Sigmoid colon (tissue), 6 donors: ENCODE measurements at regions not wholly inside any gene's neighbourhood (a gene's known extent, or its start where the extent isn't known, plus 50 kb on each side); places are given as distances from the start of the nearest gene placed in this dataset.

ENCODE experiments used
- DNase-seq: peaks from one replicate; pipeline ENCODE4 v3.0.0-alpha.2; 2019
- H3K27ac ChIP-seq, 4 donors: fragments of 200-600 bp; sonication (generic); one replicate each; pipeline ENCODE4 v1.5.1; 2016 to 2019; ENCODE audit warnings: mild to moderate bottlenecking in 1 of 4
- H3K27me3 ChIP-seq, 3 donors: fragments of 200-600 bp; sonication (generic); one replicate each; pipeline ENCODE4 v1.5.1; 2019; ENCODE audit warnings: mild to moderate bottlenecking in 1 of 3
- H3K36me3 ChIP-seq, 4 donors: fragments of 200-600 bp; sonication (generic); one replicate each; pipeline ENCODE4 v1.5.1; 2016 to 2019
- H3K4me1 ChIP-seq, 4 donors: fragments of 200-600 bp; sonication (generic); one replicate each; pipeline ENCODE4 v1.5.1; 2017 to 2019
- H3K4me3 ChIP-seq, 4 donors: fragments of 200-600 bp; sonication (generic); one replicate each; pipeline ENCODE4 v1.5.1; 2017 to 2019; ENCODE audit warnings: mild to moderate bottlenecking in 2 of 4, moderate library complexity in 1 of 4
- H3K9me3 ChIP-seq, 4 donors: fragments of 200-600 bp in 3 of 4; sonication (generic) in 3 of 4; one replicate each; pipeline versions ENCODE4 v1.5.1 to v1.6.1; 2013 to 2019
- EP300 ChIP-seq, 4 donors: sonication (generic); formaldehyde crosslinking; IDR thresholded peaks; one replicate each; pipeline ENCODE4 v1.6.1; 2017; ENCODE audit warnings: antibody characterized with exemption in 4 of 4
- POLR2A ChIP-seq, 2 donors: fragments of 450-650 bp; IDR thresholded peaks; one replicate each; pipeline ENCODE4 v1.6.1; 2016; ENCODE audit warnings: antibody characterized with exemption in 2 of 2, mild to moderate bottlenecking in 2 of 2, moderate library complexity in 2 of 2
- POLR2AphosphoS5 ChIP-seq, 4 donors: sonication (generic); formaldehyde crosslinking; IDR thresholded peaks; one replicate each; pipeline ENCODE4 v1.6.1; 2017; ENCODE audit warnings: antibody characterized with exemption in 4 of 4
- WGBS, 2 donors: extraction: QIAGEN DNeasy Blood & Tissue Kit; methylation state at CpG; one replicate each; pipeline ENCODE4 v1.1.7; 2013; 5-methylcytosine and 5-hydroxymethylcytosine counted together
- intact Hi-C: fragments of 100-400 bp; cut with DNase I; formaldehyde crosslinking; loops from one replicate; pipeline ENCODE4 v1.15.1; 2023
- TF ChIP-seq, protein P1 (sequence below), 4 experiments: fragments of 450-650 bp in 3 of 4; fragments of 200-600 bp in 1 of 4; IDR thresholded peaks; one replicate each; pipeline ENCODE4 v1.5.1; 2016 to 2019; ENCODE audit warnings: antibody characterized with exemption in 4 of 4, mild to moderate bottlenecking in 3 of 4, moderate library complexity in 2 of 4
- donor health status: healthy with polysubstance abuse.
- donor health status: healthy.

DNA sequence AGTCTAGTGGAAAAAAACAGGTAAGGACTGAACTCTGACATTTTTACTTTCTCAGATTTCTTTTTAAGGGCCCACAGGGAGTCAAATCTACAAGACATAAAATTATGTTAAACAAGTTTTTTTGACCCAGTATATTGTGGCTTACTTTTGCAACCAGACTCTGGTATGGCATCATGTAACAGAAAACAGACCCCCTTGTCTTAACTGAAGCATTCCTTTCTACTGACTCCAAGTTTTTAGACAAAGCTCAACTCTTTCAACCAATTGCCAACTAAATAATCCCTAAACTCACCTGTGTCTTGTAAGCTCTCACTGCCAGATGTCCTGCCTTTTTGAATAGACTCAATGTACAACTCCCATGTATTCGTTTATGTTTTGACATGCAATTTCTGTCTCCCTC is 64.3 kb downstream of the FASLG start:
- H3K27ac ChIP-seq = no peak overlapping the region
- no peaks in the 10 kb centered on the region for H3K9me3 ChIP-seq
- no peak for DNase-seq
- H3K4me1 ChIP-seq = no peaks in the 10 kb centered on the region
- TF ChIP-seq EP300 (IDR thresholded peaks at IDR 0.05) (no peak), POLR2AphosphoS5 (IDR thresholded peaks at IDR 0.05) (no peak), POLR2A (IDR thresholded peaks at IDR 0.05) (no peak)
- TF ChIP-seq, protein P1, sequence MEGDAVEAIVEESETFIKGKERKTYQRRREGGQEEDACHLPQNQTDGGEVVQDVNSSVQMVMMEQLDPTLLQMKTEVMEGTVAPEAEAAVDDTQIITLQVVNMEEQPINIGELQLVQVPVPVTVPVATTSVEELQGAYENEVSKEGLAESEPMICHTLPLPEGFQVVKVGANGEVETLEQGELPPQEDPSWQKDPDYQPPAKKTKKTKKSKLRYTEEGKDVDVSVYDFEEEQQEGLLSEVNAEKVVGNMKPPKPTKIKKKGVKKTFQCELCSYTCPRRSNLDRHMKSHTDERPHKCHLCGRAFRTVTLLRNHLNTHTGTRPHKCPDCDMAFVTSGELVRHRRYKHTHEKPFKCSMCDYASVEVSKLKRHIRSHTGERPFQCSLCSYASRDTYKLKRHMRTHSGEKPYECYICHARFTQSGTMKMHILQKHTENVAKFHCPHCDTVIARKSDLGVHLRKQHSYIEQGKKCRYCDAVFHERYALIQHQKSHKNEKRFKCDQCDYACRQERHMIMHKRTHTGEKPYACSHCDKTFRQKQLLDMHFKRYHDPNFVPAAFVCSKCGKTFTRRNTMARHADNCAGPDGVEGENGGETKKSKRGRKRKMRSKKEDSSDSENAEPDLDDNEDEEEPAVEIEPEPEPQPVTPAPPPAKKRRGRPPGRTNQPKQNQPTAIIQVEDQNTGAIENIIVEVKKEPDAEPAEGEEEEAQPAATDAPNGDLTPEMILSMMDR (IDR thresholded peaks at IDR 0.05) = no peak
- no peak overlapping the region for H3K4me3 ChIP-seq
- H3K27me3 ChIP-seq = no peaks in the 10 kb centered on the region
- WGBS, 2 donors = 84 to 88% methylated on average over 1 of the region's 1 CpG
- intact Hi-C loops = no loop called here
- H3K36me3 ChIP-seq = no peaks in the 10 kb centered on the region

DNA sequence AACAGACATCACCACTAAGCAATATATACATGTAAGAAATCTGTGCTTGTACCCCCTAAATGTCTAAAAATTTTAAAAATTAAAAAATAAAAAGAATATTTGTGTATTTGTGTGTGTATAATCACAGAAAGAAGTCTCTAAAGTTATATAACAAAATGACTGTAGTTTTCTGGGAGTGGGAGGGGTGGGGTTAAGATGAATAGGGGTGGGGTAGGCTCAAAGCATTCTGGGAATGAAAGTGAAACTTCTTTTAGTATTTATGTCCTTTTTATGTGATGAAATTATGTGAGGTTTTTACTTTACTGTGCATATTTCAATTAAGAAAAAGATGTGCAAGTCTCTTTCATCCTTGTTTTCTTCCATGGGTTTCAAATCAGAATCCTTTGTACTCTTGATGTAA is 65.3 kb downstream of the FASLG start:
- Histone ChIP-seq H3K27ac (no peak overlapping the region), H3K36me3 (no peaks in the 10 kb centered on the region), H3K4me3 (no peak overlapping the region), H3K4me1 (no peaks in the 10 kb centered on the region), H3K9me3 (no peaks in the 10 kb centered on the region), H3K27me3 (no peaks in the 10 kb centered on the region)
- intact Hi-C loops = no loop called here
- no peak for DNase-seq
- no peak for TF ChIP-seq EP300 (IDR thresholded peaks at IDR 0.05)
- TF ChIP-seq POLR2A (IDR thresholded peaks at IDR 0.05) = no peak
- TF ChIP-seq, protein P1 (IDR thresholded peaks at IDR 0.05) = no peak
- no peak for TF ChIP-seq POLR2AphosphoS5 (IDR thresholded peaks at IDR 0.05)

DNA sequence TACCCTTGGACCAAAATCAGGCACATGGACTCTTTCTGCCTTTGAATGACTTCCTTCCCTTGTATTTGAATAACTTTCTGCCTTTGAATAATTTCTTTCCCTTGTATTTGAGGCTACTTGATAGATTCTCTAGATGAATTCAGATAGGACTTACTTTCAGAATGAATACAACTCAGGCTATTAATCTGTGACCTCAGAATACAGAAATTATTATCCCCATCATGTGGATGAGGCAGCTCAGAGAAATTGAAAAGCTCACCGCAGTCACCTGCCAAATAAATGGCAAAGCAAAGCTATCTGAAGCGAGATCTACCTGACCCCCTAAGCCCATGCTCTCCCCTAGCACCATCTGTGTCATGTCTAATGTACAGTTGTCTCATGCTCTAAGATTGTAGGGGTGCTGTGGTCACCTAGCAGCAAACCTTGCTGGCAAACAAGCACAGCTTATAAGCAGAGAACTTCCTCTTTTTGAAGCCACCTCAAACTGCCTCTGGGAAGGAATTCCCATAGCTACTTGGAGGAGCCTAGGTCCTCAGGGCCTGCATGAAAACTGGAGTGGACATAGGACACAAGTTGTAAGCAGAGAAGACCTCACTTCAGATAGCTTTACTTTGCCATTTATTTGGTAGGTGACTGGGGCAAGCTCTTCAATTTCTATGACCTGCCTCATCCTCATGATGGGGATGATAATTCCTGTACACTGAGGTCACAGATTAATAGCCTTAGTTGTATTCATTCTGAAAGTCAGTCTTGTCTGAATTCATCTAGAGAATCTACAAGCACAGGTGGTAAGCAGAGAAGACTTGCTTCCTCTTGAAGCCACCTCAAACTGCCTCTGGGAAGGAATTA is 66.1 kb downstream of the FASLG start:
- intact Hi-C loops = no loop called here
- H3K4me1 ChIP-seq = no peaks in the 10 kb centered on the region
- DNase-seq = no peak
- TF ChIP-seq, protein P1 (IDR thresholded peaks at IDR 0.05) = no peak
- H3K27ac ChIP-seq = no peak overlapping the region
- 65 to 83% methylated on average over 2 of the region's 2 CpGs for WGBS, 2 donors
- H3K36me3 ChIP-seq = no peaks in the 10 kb centered on the region
- no peaks in the 10 kb centered on the region for H3K27me3 ChIP-seq
- no peak overlapping the region for H3K4me3 ChIP-seq
- no peaks in the 10 kb centered on the region for H3K9me3 ChIP-seq

DNA sequence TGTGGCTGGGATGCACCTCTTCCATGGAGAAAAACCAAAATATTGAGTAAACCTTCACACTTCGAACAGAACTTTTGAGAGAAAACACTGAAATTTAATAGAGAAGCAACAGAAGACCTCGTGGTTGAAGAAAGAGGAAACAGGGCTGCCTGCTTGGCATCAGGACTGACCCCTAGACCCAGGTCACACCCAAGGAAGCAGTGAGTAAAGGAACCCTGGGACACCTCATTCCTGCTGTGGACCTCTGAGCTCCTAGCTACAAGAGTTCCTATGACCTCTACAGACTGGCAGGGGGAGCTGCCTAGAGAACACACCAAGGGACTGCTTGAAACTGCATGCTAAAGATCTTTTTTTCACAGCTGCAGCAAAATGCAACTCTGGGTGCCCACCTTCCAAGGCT is 67.8 kb downstream of the FASLG start:
- Histone ChIP-seq H3K27me3 (no peaks in the 10 kb centered on the region), H3K4me1 (no peaks in the 10 kb centered on the region), H3K27ac (no peak overlapping the region), H3K4me3 (no peak overlapping the region), H3K36me3 (no peaks in the 10 kb centered on the region), H3K9me3 (no peaks in the 10 kb centered on the region)
- 56 to 60% methylated on average over 2 of the region's 2 CpGs for WGBS, 2 donors
- TF ChIP-seq POLR2A (IDR thresholded peaks at IDR 0.05) = no peak
- no peak for TF ChIP-seq EP300 (IDR thresholded peaks at IDR 0.05)
- no peak for TF ChIP-seq POLR2AphosphoS5 (IDR thresholded peaks at IDR 0.05)
- TF ChIP-seq, protein P1 (IDR thresholded peaks at IDR 0.05) = no peak
- intact Hi-C loops = no loop called here
- DNase-seq = no peak
